HG03565 (cell line): ENCODE measurements at regions not wholly inside any gene's neighbourhood (a gene's known extent, or its start where the extent isn't known, plus 50 kb on each side); places are given as distances from the start of the nearest gene placed in this dataset.

Source experiments
- ATAC-seq: cut with Tn5 transposase; IDR thresholded peaks from one replicate; pipeline ENCODE4 v1.9.1; 2021; ENCODE audit warnings: mild to moderate bottlenecking, moderate library complexity; ENCODE audit not compliant: unreplicated experiment

GRCh38 chr11:16448123-16448717, 91.9 kb upstream of the SOX6 start:
- ATAC-seq = no peak

DNA sequence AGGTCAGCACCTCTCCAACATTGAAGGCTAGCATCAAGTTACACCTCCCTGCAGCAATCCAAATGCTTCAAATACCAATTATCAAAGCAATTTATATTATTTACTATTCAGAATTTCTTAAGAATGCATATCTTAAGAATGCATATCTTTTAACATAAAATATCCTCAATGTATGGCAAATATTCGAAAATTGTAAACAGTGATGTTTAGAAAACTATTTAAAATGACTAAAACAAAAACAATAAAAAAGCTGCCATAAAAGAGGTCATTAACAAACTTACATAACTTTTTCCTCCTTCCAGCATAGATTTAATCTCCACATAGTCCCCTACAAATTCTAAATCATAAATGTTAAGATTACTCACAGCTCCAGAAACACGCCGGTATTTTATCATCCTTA, 85.1 kb upstream of the SOX6 start:
- ATAC-seq = no peak

GRCh38 chr11:16440136-16440535, 83.8 kb upstream of the SOX6 start:
- ATAC-seq = no peak

DNA sequence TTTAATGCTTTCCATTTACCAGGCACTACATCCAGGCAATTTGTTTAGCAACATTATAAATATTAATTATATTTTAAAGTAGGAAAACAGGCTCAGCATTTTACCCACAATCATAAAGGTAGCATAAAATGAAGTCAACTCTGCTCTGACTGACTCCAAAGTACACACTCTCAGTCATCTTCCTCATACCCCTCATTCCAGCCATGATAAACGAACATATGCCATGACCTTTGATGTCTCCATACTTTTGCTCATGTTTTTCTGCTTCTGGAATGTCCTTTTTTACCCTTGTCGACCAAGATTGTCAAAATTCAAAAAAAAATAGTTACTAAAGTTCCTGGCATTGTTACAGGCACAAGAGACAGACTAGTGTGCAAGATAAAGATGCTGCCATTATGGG, 77.7 kb upstream of the SOX6 start:
- no peak for ATAC-seq

- no peak for ATAC-seq
Measured at GRCh38 chr11:16430674-16431073, 74.3 kb upstream of the SOX6 start.

GRCh38 chr11:16421826-16422225, 65.5 kb upstream of the SOX6 start:
- no peak for ATAC-seq

GRCh38 chr11:16418428-16419097, 62.2 kb upstream of the SOX6 start:
- no peak for ATAC-seq

DNA sequence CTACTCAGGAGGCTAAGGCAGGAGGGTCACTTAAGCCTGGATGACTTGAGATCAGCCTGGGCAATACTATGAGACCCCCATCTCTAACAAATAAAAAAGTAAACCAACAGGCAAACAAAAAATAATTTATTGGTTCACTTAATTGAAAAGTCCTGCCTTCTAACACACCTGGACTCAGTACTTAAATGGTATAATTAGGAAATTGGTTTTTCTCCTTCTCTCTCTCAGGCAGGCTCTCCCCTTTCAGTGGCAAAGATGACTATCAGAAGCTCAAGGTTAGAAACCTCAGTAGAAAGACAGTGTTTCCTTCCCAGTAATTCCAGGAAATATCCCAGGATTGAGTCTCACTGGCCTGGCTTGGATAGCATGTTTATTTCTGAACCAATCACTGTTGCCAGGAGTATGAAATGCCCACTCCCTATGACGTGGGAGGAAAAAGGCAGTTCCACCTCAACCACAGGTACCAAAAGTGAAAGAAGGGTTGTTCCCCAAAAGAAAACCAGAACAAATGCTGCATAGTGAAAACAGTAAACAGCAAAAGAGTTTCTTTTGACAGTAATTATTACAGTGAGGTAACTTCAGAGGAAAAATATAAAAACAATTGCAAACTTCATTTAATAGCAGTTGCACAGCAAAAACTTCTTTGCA, 56.3 kb upstream of the SOX6 start:
- ATAC-seq = peak; percentile 90

DNA sequence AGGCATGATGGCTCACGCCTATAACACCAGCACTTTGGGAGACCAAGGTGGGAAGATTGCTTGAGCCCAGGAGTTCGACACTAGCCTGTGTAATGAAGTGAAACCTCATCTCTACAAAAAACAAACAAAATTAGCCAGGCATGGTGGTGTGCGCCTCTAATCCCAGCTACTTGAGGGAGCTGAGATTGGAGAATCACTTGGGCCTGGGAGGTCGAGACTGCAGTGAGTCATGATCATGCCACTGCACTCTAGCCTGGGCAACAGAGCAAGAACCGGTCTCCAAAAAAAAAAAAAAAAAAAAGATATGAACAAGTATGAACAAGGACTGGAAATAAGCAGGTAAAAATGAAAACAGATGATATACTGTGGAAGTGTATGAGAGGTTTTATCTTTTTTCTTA, 54.1 kb upstream of the SOX6 start:
- no peak for ATAC-seq

DNA sequence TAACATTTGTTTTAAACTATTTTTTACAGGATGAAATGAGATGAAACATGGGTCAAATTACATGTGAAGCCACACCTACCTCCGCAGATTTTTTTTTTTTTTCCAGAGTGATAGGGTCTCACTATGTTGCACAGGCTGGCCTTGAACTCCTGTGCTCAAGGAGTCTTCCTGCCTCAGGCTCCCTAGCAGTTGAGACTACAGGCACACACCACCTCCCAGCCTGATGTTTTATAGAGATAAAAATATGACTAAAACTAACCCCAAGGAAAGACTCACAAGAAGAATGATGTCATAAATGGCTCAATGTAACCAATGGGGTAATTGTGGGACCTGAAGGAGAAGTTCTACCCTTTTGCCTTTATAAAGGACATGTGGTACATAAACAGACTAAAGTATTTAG, 52.3 kb upstream of the SOX6 start:
- ATAC-seq = no peak

GRCh38 chr11:16406226-16406625, 49.9 kb upstream of the SOX6 start:
- no peak for ATAC-seq
